Neural cell (in vitro differentiated cells): ENCODE measurements at regions not wholly inside any gene's neighbourhood (a gene's known extent, or its start where the extent isn't known, plus 50 kb on each side); places are given as distances from the start of the nearest gene placed in this dataset.

Experiments used
- H2AFZ ChIP-seq: fragments of 200-600, 300-800 bp; sonication (generic), shearing (Covaris generic); 2 replicates; pipeline ENCODE4 v1.6.0; 2014; ENCODE audit warnings: low read depth, mild to moderate bottlenecking, antibody characterized with exemption, low read length, moderate library complexity
- H3F3A ChIP-seq: fragments of 200-600 bp; shearing (Covaris generic); 2 replicates; pipeline ENCODE4 v1.6.1; 2016; ENCODE audit warnings: mild to moderate bottlenecking, moderate library complexity, mixed read lengths, antibody characterized with exemption, low read length; ENCODE audit not compliant: insufficient read depth, poor library complexity, severe bottlenecking
- H3K27ac ChIP-seq: fragments of 200-600, 300-800 bp; sonication (generic), shearing (Covaris generic); 2 replicates; pipeline ENCODE4 v1.5.1; 2014; ENCODE audit warnings: mild to moderate bottlenecking, low read length, moderate library complexity
- H3K27me3 ChIP-seq: fragments of 300-800, 200-600 bp; sonication (generic), shearing (Covaris generic); 2 replicates; pipeline ENCODE4 v1.6.0; 2014; ENCODE audit warnings: mild to moderate bottlenecking, low read depth, low read length, moderate library complexity; ENCODE audit not compliant: insufficient read depth
- H3K36me3 ChIP-seq: fragments of 300-800, 200-600 bp; sonication (generic), shearing (Covaris generic); 2 replicates; pipeline ENCODE4 v1.5.1; 2014; ENCODE audit warnings: mild to moderate bottlenecking, antibody characterized with exemption, low read length, moderate library complexity; ENCODE audit not compliant: insufficient read depth
- H3K4me2 ChIP-seq: fragments of 300-800, 200-600 bp; sonication (generic), shearing (Covaris generic); 2 replicates; pipeline ENCODE4 v1.6.0; 2014; ENCODE audit warnings: mild to moderate bottlenecking, low read length
- H3K4me3 ChIP-seq: fragments of 300-800, 200-600 bp; sonication (generic), shearing (Covaris generic); 2 replicates; pipeline ENCODE4 v1.5.1; 2014; ENCODE audit warnings: mild to moderate bottlenecking, low read length, moderate library complexity
- H3K79me2 ChIP-seq: fragments of 200-600 bp; shearing (Covaris generic); replicated peaks from 2 replicates; pipeline ENCODE4 v1.6.0; 2014; ENCODE audit warnings: mild to moderate bottlenecking, low read length, moderate library complexity; ENCODE audit not compliant: insufficient read depth
- H3K9ac ChIP-seq: fragments of 300-800, 200-600 bp; sonication (generic), shearing (Covaris generic); 2 replicates; pipeline ENCODE4 v1.6.1; 2016; ENCODE audit warnings: mild to moderate bottlenecking, low read length, mixed read lengths
- H3K9me2 ChIP-seq: fragments of 200-600 bp; shearing (Covaris generic); 2 replicates; pipeline ENCODE4 v1.6.1; 2016; ENCODE audit warnings: mild to moderate bottlenecking, low read length, mixed read lengths; ENCODE audit not compliant: insufficient read depth
- H3K9me3 ChIP-seq: fragments of 200-600, 300-800 bp; sonication (generic), shearing (Covaris generic); 2 replicates; pipeline ENCODE4 v1.6.1; 2016; ENCODE audit warnings: mild to moderate bottlenecking, mixed run types, low read length, moderate library complexity, mixed read lengths
- H4K20me1 ChIP-seq: fragments of 200-600 bp; shearing (Covaris generic); 2 replicates; pipeline ENCODE4 v1.6.1; 2016; ENCODE audit warnings: mild to moderate bottlenecking, mixed run types; ENCODE audit not compliant: insufficient read depth
- EP300 ChIP-seq: fragments of 450-650 bp; conservative IDR thresholded peaks from 2 replicates; pipeline ENCODE4 v1.6.1; 2014; ENCODE audit warnings: antibody characterized with exemption, mild to moderate bottlenecking, moderate library complexity; ENCODE audit not compliant: poor library complexity, severe bottlenecking
- EZH2 ChIP-seq: fragments of 200-600, 300-800 bp; shearing (Covaris generic), sonication (generic); IDR thresholded peaks from 2 replicates; pipeline ENCODE4 v1.6.1; 2014; ENCODE audit warnings: antibody characterized with exemption, low read length, borderline replicate concordance, mild to moderate bottlenecking; ENCODE audit not compliant: insufficient read depth, poor library complexity, severe bottlenecking
- MXI1 ChIP-seq: fragments of 450-650 bp; conservative IDR thresholded peaks from 2 replicates; pipeline ENCODE4 v1.6.1; 2014; ENCODE audit warnings: antibody characterized with exemption, mild to moderate bottlenecking; ENCODE audit not compliant: poor library complexity, severe bottlenecking
- POLR2AphosphoS5 ChIP-seq: IDR thresholded peaks from 2 replicates; pipeline ENCODE4 v1.6.1; 2012
- RAD21 ChIP-seq: fragments of 450-650 bp; conservative IDR thresholded peaks from 2 replicates; pipeline ENCODE4 v1.6.1; 2014; ENCODE audit warnings: antibody characterized with exemption, mild to moderate bottlenecking, moderate library complexity
- SMC3 ChIP-seq: fragments of 450-650 bp; conservative IDR thresholded peaks from 2 replicates; pipeline ENCODE4 v1.6.1; 2014; ENCODE audit warnings: antibody characterized with exemption, mild to moderate bottlenecking, moderate library complexity; ENCODE audit not compliant: poor library complexity
- TAF1 ChIP-seq: IDR thresholded peaks from 2 replicates; pipeline ENCODE4 v1.6.1; 2012; ENCODE audit warnings: low read depth
- TF ChIP-seq, protein P1 (sequence below): fragments of 450-650 bp; IDR thresholded peaks from 2 replicates; pipeline ENCODE4 v1.5.1; 2014; ENCODE audit warnings: antibody characterized with exemption, mild to moderate bottlenecking, moderate library complexity; ENCODE audit not compliant: poor library complexity, severe bottlenecking
- TF ChIP-seq, protein P2 (sequence below): IDR thresholded peaks from 2 replicates; pipeline ENCODE4 v1.6.1; 2012; ENCODE audit warnings: borderline replicate concordance

DNA sequence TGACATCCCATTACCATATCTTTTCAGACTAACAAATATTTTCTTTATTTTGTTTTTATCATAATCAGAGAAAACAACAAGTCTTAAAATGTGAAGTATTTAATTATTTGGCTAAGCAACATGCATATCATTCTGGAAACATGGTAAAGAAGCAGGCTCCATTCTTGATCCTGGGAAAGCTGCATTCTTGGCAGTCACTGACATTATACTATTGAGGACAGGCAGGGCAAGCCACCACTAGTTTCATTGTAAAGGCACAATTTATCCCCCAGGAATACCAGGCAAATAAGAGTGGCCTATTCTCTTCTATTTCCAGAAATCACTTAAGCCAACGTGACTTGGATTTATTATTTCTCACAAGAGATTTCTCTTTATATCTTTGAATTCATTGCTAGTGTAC is 153.8 kb upstream of the AKR1E2 start (continued):
- TF ChIP-seq, protein P1, sequence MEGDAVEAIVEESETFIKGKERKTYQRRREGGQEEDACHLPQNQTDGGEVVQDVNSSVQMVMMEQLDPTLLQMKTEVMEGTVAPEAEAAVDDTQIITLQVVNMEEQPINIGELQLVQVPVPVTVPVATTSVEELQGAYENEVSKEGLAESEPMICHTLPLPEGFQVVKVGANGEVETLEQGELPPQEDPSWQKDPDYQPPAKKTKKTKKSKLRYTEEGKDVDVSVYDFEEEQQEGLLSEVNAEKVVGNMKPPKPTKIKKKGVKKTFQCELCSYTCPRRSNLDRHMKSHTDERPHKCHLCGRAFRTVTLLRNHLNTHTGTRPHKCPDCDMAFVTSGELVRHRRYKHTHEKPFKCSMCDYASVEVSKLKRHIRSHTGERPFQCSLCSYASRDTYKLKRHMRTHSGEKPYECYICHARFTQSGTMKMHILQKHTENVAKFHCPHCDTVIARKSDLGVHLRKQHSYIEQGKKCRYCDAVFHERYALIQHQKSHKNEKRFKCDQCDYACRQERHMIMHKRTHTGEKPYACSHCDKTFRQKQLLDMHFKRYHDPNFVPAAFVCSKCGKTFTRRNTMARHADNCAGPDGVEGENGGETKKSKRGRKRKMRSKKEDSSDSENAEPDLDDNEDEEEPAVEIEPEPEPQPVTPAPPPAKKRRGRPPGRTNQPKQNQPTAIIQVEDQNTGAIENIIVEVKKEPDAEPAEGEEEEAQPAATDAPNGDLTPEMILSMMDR: no peak

DNA sequence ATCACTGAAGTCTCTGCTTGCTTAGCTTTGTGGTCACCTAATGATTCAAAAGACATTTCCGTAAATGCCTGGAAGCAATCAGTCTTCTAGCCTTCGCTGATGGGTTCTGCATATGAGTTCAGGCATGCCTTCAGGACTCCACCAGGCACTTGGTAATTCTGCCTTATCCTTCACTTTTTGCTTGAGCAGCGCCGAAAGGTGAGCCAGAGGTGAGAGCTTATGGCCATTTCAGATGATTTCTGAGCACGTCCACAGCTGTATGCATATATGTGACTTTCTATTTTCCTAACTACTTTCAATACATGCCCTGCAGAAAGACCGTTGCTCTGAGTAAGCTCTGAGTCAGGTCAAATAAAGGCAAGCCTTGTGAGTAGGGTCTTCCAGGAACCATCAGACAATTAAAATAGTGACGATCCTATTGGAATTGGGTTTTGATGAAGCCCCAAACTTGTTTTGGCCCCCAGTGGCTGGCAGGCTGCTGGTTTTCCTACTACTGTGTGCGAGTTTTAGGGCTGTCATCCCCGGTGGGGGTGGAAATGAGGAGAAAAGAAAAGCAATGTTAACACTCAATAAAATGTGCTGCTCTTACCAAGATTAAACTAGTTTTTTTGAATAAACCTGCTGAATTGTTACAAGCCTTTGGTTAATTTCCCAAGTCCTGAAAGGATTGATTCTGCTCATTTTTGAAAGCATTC is 154.4 kb upstream of the AKR1E2 start:
- H3F3A ChIP-seq: no peaks in the 10 kb centered on the region
- H3K4me2 ChIP-seq: no peak overlapping the region
- H3K9me2 ChIP-seq: no peaks in the 10 kb centered on the region
- no peak overlapping the region for H3K4me3 ChIP-seq
- H3K36me3 ChIP-seq: no peaks in the 10 kb centered on the region
- no peak overlapping the region for H3K9ac ChIP-seq
- no peak overlapping the region for H3K27ac ChIP-seq
- H3K79me2 ChIP-seq: no peaks in the 10 kb centered on the region
- no peaks in the 10 kb centered on the region for H3K9me3 ChIP-seq
- no peaks in the 10 kb centered on the region for H4K20me1 ChIP-seq
- TF ChIP-seq, protein P1: no peak
- TF ChIP-seq EP300 (no peak), TAF1 (no peak), RAD21 (no peak), SMC3 (no peak), MXI1 (no peak), EZH2 (no peak)
- TF ChIP-seq, protein P2, sequence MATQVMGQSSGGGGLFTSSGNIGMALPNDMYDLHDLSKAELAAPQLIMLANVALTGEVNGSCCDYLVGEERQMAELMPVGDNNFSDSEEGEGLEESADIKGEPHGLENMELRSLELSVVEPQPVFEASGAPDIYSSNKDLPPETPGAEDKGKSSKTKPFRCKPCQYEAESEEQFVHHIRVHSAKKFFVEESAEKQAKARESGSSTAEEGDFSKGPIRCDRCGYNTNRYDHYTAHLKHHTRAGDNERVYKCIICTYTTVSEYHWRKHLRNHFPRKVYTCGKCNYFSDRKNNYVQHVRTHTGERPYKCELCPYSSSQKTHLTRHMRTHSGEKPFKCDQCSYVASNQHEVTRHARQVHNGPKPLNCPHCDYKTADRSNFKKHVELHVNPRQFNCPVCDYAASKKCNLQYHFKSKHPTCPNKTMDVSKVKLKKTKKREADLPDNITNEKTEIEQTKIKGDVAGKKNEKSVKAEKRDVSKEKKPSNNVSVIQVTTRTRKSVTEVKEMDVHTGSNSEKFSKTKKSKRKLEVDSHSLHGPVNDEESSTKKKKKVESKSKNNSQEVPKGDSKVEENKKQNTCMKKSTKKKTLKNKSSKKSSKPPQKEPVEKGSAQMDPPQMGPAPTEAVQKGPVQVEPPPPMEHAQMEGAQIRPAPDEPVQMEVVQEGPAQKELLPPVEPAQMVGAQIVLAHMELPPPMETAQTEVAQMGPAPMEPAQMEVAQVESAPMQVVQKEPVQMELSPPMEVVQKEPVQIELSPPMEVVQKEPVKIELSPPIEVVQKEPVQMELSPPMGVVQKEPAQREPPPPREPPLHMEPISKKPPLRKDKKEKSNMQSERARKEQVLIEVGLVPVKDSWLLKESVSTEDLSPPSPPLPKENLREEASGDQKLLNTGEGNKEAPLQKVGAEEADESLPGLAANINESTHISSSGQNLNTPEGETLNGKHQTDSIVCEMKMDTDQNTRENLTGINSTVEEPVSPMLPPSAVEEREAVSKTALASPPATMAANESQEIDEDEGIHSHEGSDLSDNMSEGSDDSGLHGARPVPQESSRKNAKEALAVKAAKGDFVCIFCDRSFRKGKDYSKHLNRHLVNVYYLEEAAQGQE: no peak
- H2AFZ ChIP-seq: no peak overlapping the region
- no peaks in the 10 kb centered on the region for H3K27me3 ChIP-seq

DNA sequence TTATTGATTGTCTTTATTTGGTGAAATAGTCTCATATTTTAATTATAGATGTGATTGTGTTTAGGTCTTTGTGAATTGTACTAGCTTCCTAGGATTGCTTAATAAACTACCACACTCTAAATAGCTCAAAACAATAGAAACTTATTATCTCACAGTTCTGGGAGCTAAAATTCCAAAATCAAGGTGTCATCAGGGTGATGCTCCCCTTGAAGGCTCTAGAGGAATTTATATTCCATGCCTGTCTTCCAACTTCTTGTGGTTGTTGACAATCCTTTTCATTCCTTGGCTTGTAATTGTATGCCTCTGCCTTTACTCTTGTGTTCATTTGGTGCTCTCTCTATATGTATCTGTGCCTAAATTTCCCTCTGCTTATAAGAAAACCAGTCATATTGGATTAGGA is 155.3 kb upstream of the AKR1E2 start:
- Histone ChIP-seq H3K27me3 (no peaks in the 10 kb centered on the region), H3K4me2 (no peak overlapping the region), H3K9ac (no peak overlapping the region)

More for the DNA sequence above, 155.3 kb upstream of the AKR1E2 start:
- Histone ChIP-seq H3F3A (no peaks in the 10 kb centered on the region), H3K79me2 (no peaks in the 10 kb centered on the region), H3K4me3 (no peak overlapping the region), H2AFZ (no peak overlapping the region), H4K20me1 (no peaks in the 10 kb centered on the region), H3K9me3 (no peaks in the 10 kb centered on the region), H3K36me3 (no peaks in the 10 kb centered on the region), H3K9me2 (no peaks in the 10 kb centered on the region), H3K27ac (no peak overlapping the region)
- TF ChIP-seq EZH2: no peak
- TF ChIP-seq, protein P2: no peak
- TF ChIP-seq RAD21: no peak
- TF ChIP-seq POLR2AphosphoS5: no peak
- TF ChIP-seq, protein P1: no peak
- TF ChIP-seq EP300: no peak
- no peak for TF ChIP-seq TAF1
- TF ChIP-seq MXI1: no peak
- TF ChIP-seq SMC3: no peak
